ENCODE measurements at regions not wholly inside any gene's neighbourhood (a gene's known extent, or its start where the extent isn't known, plus 50 kb on each side); places are given as distances from the start of the nearest gene placed in this dataset.

DNA sequence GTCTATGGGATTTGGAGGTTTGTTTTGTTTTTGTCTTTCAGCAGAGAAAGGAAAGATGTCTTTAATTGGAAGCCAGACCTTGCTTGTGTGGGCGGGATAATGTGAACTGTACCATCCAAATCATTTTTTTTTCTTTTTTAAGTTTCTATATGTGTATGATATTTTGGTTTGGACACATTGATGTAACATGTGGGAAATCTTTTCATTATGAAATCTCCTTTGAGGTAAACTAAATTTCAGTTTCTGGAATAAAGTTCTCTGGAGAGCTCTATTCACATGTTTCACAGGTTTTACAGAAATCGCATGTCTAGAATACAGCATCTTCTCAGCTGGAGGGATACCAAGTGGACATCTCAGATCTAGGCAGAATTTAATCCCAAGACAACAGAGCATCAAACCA, 451.5 kb upstream of the MDFIC2 start:
- Histone ChIP-seq H3K4me2 (ENCODE audit: low read depth, low read length, poor library complexity, severe bottlenecking) (no peak overlapping the region), H3F3A (ENCODE audit: insufficient read depth) (no peaks in the 10 kb centered on the region), H3K27me3 (ENCODE audit: low read length) (no peaks in the 10 kb centered on the region), H3K36me3 (ENCODE audit: low read length) (no peaks in the 10 kb centered on the region), H3K9me3 (ENCODE audit: insufficient read depth, low read length) (no peaks in the 10 kb centered on the region), H3K27ac (ENCODE audit: low read depth, low read length) (no peak overlapping the region), H4K20me1 (ENCODE audit: low read depth, low read length) (no peaks in the 10 kb centered on the region), H3K9me2 (replicated peaks; ENCODE audit: insufficient read depth, low read length) (no peaks in the 10 kb centered on the region), H3K4me3 (ENCODE audit: insufficient read depth, low read length, poor library complexity, severe bottlenecking) (no peak overlapping the region), H3K9ac (ENCODE audit: low read length) (no peak overlapping the region), H2AFZ (ENCODE audit: low read depth, low read length, severe bottlenecking) (no peak overlapping the region), H3K79me2 (ENCODE audit: insufficient read depth, low read length) (no peaks in the 10 kb centered on the region)
- no peak for TF ChIP-seq EZH2phosphoT487 (conservative IDR thresholded peaks at IDR 0.05; ENCODE audit: low read length)
- no peak for TF ChIP-seq CTCF (IDR thresholded peaks at IDR 0.05; ENCODE audit: insufficient read depth, low read length, poor library complexity, severe bottlenecking)

GRCh38 chr3:70757658-70758057, 445.2 kb upstream of the MDFIC2 start:
- Histone ChIP-seq H3K79me2 (ENCODE audit: insufficient read depth, low read length) (no peaks in the 10 kb centered on the region), H3K9me3 (ENCODE audit: insufficient read depth, low read length) (no peaks in the 10 kb centered on the region), H4K20me1 (ENCODE audit: low read depth, low read length) (no peaks in the 10 kb centered on the region), H3F3A (ENCODE audit: insufficient read depth) (no peaks in the 10 kb centered on the region), H3K4me2 (ENCODE audit: low read depth, low read length, poor library complexity, severe bottlenecking) (no peak overlapping the region), H2AFZ (ENCODE audit: low read depth, low read length, severe bottlenecking) (no peak overlapping the region), H3K4me3 (ENCODE audit: insufficient read depth, low read length, poor library complexity, severe bottlenecking) (no peak overlapping the region), H3K36me3 (ENCODE audit: low read length) (no peaks in the 10 kb centered on the region), H3K27ac (ENCODE audit: low read depth, low read length) (no peak overlapping the region), H3K27me3 (ENCODE audit: low read length) (no peaks in the 10 kb centered on the region), H3K9ac (ENCODE audit: low read length) (no peak overlapping the region), H3K9me2 (replicated peaks; ENCODE audit: insufficient read depth, low read length) (no peaks in the 10 kb centered on the region)
- TF ChIP-seq EZH2phosphoT487 (conservative IDR thresholded peaks at IDR 0.05; ENCODE audit: low read length) (no peak), CTCF (IDR thresholded peaks at IDR 0.05; ENCODE audit: insufficient read depth, low read length, poor library complexity, severe bottlenecking) (no peak)

DNA sequence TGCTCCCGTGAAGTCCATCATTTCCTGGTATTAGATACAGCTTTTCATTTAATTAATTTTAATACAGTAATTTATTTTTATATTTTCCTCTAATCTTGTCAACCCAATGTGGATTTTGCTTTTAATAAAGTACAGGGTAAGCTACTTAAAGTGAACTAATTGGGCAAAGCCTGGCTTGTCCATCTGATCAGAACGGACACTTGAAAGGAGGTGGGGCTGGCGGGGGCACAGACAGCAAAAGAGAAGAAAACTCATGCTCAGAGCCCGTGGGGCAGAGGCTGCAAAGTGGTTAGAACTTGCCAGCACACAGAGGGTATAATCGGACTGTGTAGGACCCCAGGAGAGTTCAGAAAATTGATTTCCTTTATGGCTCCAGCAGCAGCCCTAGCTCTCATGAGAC, 443.1 kb upstream of the MDFIC2 start:
- H3K36me3 ChIP-seq (ENCODE audit: low read length) = no peaks in the 10 kb centered on the region
- no peaks in the 10 kb centered on the region for H3F3A ChIP-seq (ENCODE audit: insufficient read depth)
- H2AFZ ChIP-seq (ENCODE audit: low read depth, low read length, severe bottlenecking) = no peak overlapping the region
- no peak for TF ChIP-seq EZH2phosphoT487 (conservative IDR thresholded peaks at IDR 0.05; ENCODE audit: low read length)
- no peak for TF ChIP-seq CTCF (IDR thresholded peaks at IDR 0.05; ENCODE audit: insufficient read depth, low read length, poor library complexity, severe bottlenecking)
- H3K9me2 ChIP-seq (replicated peaks; ENCODE audit: insufficient read depth, low read length) = no peaks in the 10 kb centered on the region
- no peak overlapping the region for H3K27ac ChIP-seq (ENCODE audit: low read depth, low read length)
- no peaks in the 10 kb centered on the region for H3K27me3 ChIP-seq (ENCODE audit: low read length)
- H3K79me2 ChIP-seq (ENCODE audit: insufficient read depth, low read length) = no peaks in the 10 kb centered on the region
- no peaks in the 10 kb centered on the region for H4K20me1 ChIP-seq (ENCODE audit: low read depth, low read length)
- no peak overlapping the region for H3K9ac ChIP-seq (ENCODE audit: low read length)
- H3K4me3 ChIP-seq (ENCODE audit: insufficient read depth, low read length, poor library complexity, severe bottlenecking) = no peak overlapping the region
- H3K9me3 ChIP-seq (ENCODE audit: insufficient read depth, low read length) = no peaks in the 10 kb centered on the region
- no peak overlapping the region for H3K4me2 ChIP-seq (ENCODE audit: low read depth, low read length, poor library complexity, severe bottlenecking)

DNA sequence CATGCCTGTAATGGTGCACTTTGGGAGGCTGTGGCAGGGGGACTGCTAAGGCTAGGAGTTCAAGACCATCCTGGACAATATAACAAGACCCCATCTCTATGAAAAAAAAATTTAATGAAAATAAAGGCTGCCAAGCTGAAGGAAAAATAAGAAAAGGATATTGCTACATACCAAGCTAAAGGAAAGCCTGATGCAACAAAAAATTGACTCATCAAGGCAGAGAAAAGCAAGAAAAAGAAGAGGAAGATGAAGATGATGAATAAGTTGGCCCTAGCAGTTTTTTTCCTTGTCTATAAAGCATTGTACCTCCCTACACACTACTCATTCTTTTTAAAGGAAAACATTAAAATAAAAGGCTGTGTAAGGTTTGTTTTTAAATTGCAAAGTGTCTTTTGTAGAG, 441.9 kb upstream of the MDFIC2 start:
- Histone ChIP-seq H3K36me3 (ENCODE audit: low read length) (no peaks in the 10 kb centered on the region), H3K9me2 (replicated peaks; ENCODE audit: insufficient read depth, low read length) (no peaks in the 10 kb centered on the region), H3K9ac (ENCODE audit: low read length) (no peak overlapping the region), H2AFZ (ENCODE audit: low read depth, low read length, severe bottlenecking) (no peak overlapping the region), H3K27ac (ENCODE audit: low read depth, low read length) (no peak overlapping the region), H3K9me3 (ENCODE audit: insufficient read depth, low read length) (no peaks in the 10 kb centered on the region), H3K27me3 (ENCODE audit: low read length) (no peaks in the 10 kb centered on the region), H3K4me3 (ENCODE audit: insufficient read depth, low read length, poor library complexity, severe bottlenecking) (no peak overlapping the region), H3K4me2 (ENCODE audit: low read depth, low read length, poor library complexity, severe bottlenecking) (no peak overlapping the region), H3F3A (ENCODE audit: insufficient read depth) (no peaks in the 10 kb centered on the region), H4K20me1 (ENCODE audit: low read depth, low read length) (no peaks in the 10 kb centered on the region), H3K79me2 (ENCODE audit: insufficient read depth, low read length) (no peaks in the 10 kb centered on the region)
- TF ChIP-seq EZH2phosphoT487 (conservative IDR thresholded peaks at IDR 0.05; ENCODE audit: low read length) (no peak), CTCF (IDR thresholded peaks at IDR 0.05; ENCODE audit: insufficient read depth, low read length, poor library complexity, severe bottlenecking) (no peak)

Measured in SU-DHL-6 (cell line).